CD4-positive, alpha-beta T cell (primary cell): ENCODE measurements at regions not wholly inside any gene's neighbourhood (a gene's known extent, or its start where the extent isn't known, plus 50 kb on each side); places are given as distances from the start of the nearest gene placed in this dataset.
"Not testable (repeated sequence)": the region's sequence is repeated elsewhere in the genome, so short reads cannot be mapped to it uniquely, and the experiment has no call there.

Experiments used
- ATAC-seq: fragments of 200-7000 bp; cut with Tn5 transposase; one replicate; pipeline ENCODE4 v1.10.0; 2022; ENCODE audit warnings: mild to moderate bottlenecking; ENCODE audit not compliant: poor library complexity
- CTCF ChIA-PET: fragments of 350-600 bp; sonication (Branson Sonifier 250); formaldehyde crosslinking; loops from one replicate; lab custom pipeline; 2021; ENCODE audit warnings: antibody characterized with exemption, inconsistent platforms; lab: Charles Lee
- POLR2A ChIA-PET: fragments of 350-600 bp; sonication (Branson Sonifier 250); formaldehyde crosslinking; loops from one replicate; lab custom pipeline; 2021; ENCODE audit warnings: antibody characterized with exemption, inconsistent platforms; lab: Charles Lee
- DNase-seq, 14 experiments: peaks; one replicate each; pipeline ENCODE4 v3.0.0-alpha.2; 2013 to 2020; ENCODE audit warnings: mixed read lengths in 2 of 14
- H3K27ac ChIP-seq, 2 donors: one replicate each; pipeline versions ENCODE4 v1.5.1 to v1.7.0; 2013; ENCODE audit warnings: low read length in 2 of 2, low read depth in 1 of 2, mild to moderate bottlenecking in 1 of 2
- H3K27me3 ChIP-seq, 2 experiments: 1 replicate in 1 of 2; 2 replicates in 1 of 2; pipeline versions ENCODE4 v1.6.1 to v1.7.0; 2013; ENCODE audit warnings: low read length in 2 of 2, control low read depth in 1 of 2, mild to moderate bottlenecking in 1 of 2, moderate library complexity in 1 of 2; ENCODE audit not compliant: insufficient read depth in 2 of 2, control insufficient read depth in 1 of 2
- H3K36me3 ChIP-seq: one replicate; pipeline ENCODE4 v1.6.1; 2013; ENCODE audit warnings: low read length, control low read depth; ENCODE audit not compliant: insufficient read depth
- H3K4me1 ChIP-seq: one replicate; pipeline ENCODE4 v1.6.1; 2013; ENCODE audit warnings: low read length, control low read depth; ENCODE audit not compliant: insufficient read depth
- H3K4me3 ChIP-seq: one replicate; pipeline ENCODE4 v1.5.1; 2013; ENCODE audit warnings: mild to moderate bottlenecking, low read length, moderate library complexity
- H3K9me3 ChIP-seq, 2 experiments: 1 replicate in 1 of 2; 2 replicates in 1 of 2; pipeline versions ENCODE4 v1.6.1 to v1.7.0; 2013; ENCODE audit warnings: low read length in 2 of 2, mild to moderate bottlenecking in 2 of 2, control low read depth in 1 of 2, moderate library complexity in 1 of 2; ENCODE audit not compliant: control insufficient read depth in 1 of 2, insufficient read depth in 1 of 2
- H3K27ac Mint-ChIP-seq: one replicate; pipeline ENCODE4 v1.8.0; 2020; ENCODE audit warnings: mixed read lengths
- H3K27me3 Mint-ChIP-seq: one replicate; pipeline ENCODE4 v1.8.0; 2021; ENCODE audit warnings: mixed read lengths
- H3K36me3 Mint-ChIP-seq: one replicate; pipeline ENCODE4 v1.8.0; 2021; ENCODE audit warnings: low read depth, mixed read lengths
- H3K4me1 Mint-ChIP-seq: one replicate; pipeline ENCODE4 v1.8.0; 2021; ENCODE audit warnings: low read depth, mixed read lengths
- H3K4me3 Mint-ChIP-seq: one replicate; pipeline ENCODE4 v1.8.0; 2020; ENCODE audit warnings: mild to moderate bottlenecking, mixed read lengths
- H3K9me3 Mint-ChIP-seq: one replicate; pipeline ENCODE4 v1.8.0; 2020; ENCODE audit warnings: mixed read lengths
- intact Hi-C, 2 experiments: fragments of 100-400 bp; cut with DNase I in 1 of 2; cut with micrococcal nuclease in 1 of 2; formaldehyde crosslinking; loops; one replicate each; pipeline versions ENCODE4 v1.15.1 to v1.9.0; 2023 to 2025; cut with DNase I, micrococcal nuclease
- TF ChIP-seq, protein P1 (sequence below): fragments of 200-600 bp; IDR thresholded peaks from one replicate; pipeline ENCODE4 v1.8.0; 2022; ENCODE audit warnings: antibody characterized with exemption, mild to moderate bottlenecking

DNA sequence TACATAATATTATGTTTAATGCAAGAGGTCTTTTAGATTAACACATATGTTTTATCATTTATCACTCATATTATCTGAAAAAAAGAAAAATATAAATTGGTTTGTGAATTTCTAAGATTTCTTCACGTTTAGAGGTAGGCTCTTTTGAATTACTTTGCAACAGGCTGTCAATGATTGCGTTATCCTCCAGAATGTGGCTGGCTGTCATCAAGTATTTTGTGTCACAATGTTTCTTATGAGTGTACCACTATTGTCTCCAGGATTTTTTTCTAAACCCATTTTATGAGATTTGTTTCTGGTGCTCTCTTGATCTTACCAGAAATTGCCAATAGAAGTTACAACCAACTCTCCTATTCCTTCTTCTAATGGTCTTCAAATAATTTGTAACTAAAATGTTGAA lies 307.9 kb downstream of the DMAC1 start:
- H3K27me3 Mint-ChIP-seq: peaks cover 3% of the 10 kb centered on the region
- H3K9me3 Mint-ChIP-seq: no peaks in the 10 kb centered on the region
- no peaks in the 10 kb centered on the region for H3K36me3 Mint-ChIP-seq
- no peaks in the 10 kb centered on the region for H3K4me1 Mint-ChIP-seq
- H3K4me3 Mint-ChIP-seq: no peak overlapping the region
- Histone ChIP-seq H3K4me3 (no peak overlapping the region), H3K27ac (no peak overlapping the region), H3K4me1 (no peaks in the 10 kb centered on the region), H3K36me3 (no peaks in the 10 kb centered on the region), H3K9me3 (no peaks in the 10 kb centered on the region), H3K27me3 (no peaks in the 10 kb centered on the region)
- DNase-seq: no peak
- CTCF ChIA-PET: no interaction called here
- no peak overlapping the region for H3K27ac Mint-ChIP-seq
- TF ChIP-seq, protein P1, sequence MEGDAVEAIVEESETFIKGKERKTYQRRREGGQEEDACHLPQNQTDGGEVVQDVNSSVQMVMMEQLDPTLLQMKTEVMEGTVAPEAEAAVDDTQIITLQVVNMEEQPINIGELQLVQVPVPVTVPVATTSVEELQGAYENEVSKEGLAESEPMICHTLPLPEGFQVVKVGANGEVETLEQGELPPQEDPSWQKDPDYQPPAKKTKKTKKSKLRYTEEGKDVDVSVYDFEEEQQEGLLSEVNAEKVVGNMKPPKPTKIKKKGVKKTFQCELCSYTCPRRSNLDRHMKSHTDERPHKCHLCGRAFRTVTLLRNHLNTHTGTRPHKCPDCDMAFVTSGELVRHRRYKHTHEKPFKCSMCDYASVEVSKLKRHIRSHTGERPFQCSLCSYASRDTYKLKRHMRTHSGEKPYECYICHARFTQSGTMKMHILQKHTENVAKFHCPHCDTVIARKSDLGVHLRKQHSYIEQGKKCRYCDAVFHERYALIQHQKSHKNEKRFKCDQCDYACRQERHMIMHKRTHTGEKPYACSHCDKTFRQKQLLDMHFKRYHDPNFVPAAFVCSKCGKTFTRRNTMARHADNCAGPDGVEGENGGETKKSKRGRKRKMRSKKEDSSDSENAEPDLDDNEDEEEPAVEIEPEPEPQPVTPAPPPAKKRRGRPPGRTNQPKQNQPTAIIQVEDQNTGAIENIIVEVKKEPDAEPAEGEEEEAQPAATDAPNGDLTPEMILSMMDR: no peak
- intact Hi-C loops: no loop called here
- ATAC-seq: no peak
- POLR2A ChIA-PET: no interaction called here

DNA sequence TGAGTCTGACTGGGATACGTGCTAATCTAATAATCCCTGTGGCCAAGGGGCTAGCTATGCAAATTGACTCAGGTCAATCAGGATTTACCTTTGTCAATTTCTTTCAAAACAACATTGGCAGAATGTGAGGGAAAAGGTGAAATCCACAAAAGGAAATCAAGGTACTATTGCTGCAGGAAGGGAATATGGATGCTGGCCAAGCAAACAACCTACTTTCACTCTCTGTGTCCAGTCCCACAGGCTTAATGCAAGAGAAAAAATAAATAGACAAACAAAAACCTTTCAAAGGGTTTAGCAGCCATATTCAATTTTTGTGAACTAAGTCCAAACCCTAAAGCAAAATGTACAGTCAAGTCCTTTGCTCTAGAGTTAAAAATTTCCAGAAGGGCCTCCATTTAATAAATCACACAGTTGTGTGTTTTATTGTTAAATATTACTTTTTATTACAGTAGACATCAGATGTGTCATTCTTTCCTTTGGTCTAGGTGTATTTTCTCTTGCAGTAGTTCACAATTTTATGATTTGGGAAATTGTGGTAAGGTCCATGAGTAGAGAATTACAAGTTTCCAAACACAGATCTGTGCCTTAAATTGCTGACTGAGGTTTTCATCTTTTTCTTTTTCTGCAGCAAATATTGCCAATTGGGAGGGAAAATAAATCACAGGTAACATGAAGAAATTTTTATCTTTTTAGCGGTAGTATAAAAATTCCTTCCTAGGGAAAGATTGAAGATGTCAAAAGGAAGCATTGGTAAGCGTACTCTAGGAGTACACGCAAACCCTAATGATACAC lies 309.1 kb downstream of the DMAC1 start:
- Histone ChIP-seq H3K27me3 (no peaks in the 10 kb centered on the region), H3K9me3 (no peaks in the 10 kb centered on the region), H3K36me3 (no peaks in the 10 kb centered on the region), H3K27ac (no peak overlapping the region), H3K4me3 (no peak overlapping the region), H3K4me1 (no peaks in the 10 kb centered on the region)
- no peaks in the 10 kb centered on the region for H3K36me3 Mint-ChIP-seq
- peaks cover 3% of the 10 kb centered on the region for H3K27me3 Mint-ChIP-seq
- DNase-seq: no peak
- CTCF ChIA-PET: no interaction called here
- no peak overlapping the region for H3K4me3 Mint-ChIP-seq
- H3K4me1 Mint-ChIP-seq: no peaks in the 10 kb centered on the region
- no peak overlapping the region for H3K27ac Mint-ChIP-seq
- no peak for ATAC-seq
- H3K9me3 Mint-ChIP-seq: no peaks in the 10 kb centered on the region
- intact Hi-C loops: no loop called here
- TF ChIP-seq, protein P1: no peak
- POLR2A ChIA-PET: no interaction called here

DNA sequence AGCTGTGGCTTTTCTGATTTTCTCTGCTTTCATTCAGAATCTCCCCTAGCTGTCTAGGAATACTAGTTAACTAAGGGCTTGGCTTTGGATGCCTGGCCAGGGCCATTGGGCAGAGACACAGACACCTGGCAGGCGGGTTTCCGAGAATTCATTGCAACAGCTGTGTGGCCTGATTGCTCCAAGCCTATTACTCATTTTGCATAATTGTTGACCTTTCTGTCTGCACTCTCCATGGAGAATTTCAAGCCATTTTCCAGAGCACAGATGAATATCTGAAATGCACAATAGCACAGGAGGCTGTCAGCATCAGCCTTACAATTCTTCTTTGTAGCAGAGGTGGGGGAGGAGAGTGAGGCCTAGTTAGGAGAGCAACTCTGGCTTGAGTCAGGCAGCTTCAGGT lies 310.5 kb downstream of the DMAC1 start:
- Histone ChIP-seq H3K4me1 (no peaks in the 10 kb centered on the region), H3K27me3 (no peaks in the 10 kb centered on the region), H3K9me3 (no peaks in the 10 kb centered on the region), H3K27ac (no peak overlapping the region), H3K4me3 (no peak overlapping the region), H3K36me3 (no peaks in the 10 kb centered on the region)
- no peaks in the 10 kb centered on the region for H3K36me3 Mint-ChIP-seq
- ChIA-PET CTCF (no interaction called here), POLR2A (no interaction called here)
- no peaks in the 10 kb centered on the region for H3K4me1 Mint-ChIP-seq
- H3K27ac Mint-ChIP-seq: no peak overlapping the region
- H3K4me3 Mint-ChIP-seq: no peak overlapping the region
- H3K9me3 Mint-ChIP-seq: no peaks in the 10 kb centered on the region
- intact Hi-C loops: no loop called here
- DNase-seq (no peak), ATAC-seq (no peak)
- TF ChIP-seq, protein P1: no peak
- peaks cover 3% of the 10 kb centered on the region for H3K27me3 Mint-ChIP-seq

DNA sequence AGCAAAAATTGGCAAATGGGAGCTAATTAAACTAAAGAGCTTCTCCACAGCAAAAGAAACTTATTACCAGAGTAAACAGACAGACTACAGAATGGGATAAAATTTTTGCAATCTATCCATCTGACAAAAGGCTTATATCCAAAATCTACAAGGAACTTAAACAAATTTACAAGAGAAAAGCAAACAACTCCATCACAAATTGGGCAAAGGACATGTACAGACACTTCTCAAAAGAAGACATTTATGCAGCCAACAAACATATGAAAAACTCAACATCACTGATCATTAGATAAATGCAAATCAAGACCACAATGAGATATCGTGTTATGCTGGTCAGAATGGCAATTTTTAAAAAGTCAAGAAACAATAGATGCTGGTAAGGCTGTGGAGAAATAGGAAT lies 315.6 kb downstream of the DMAC1 start:
- H3K27me3 ChIP-seq, H3K36me3 ChIP-seq, H3K4me3 Mint-ChIP-seq, H3K36me3 Mint-ChIP-seq, intact Hi-C loops, DNase-seq, H3K4me1 Mint-ChIP-seq, H3K27ac Mint-ChIP-seq, H3K4me3 ChIP-seq, H3K9me3 ChIP-seq, POLR2A ChIA-PET, ATAC-seq, H3K27ac ChIP-seq, H3K27me3 Mint-ChIP-seq, H3K9me3 Mint-ChIP-seq, CTCF ChIA-PET, H3K4me1 ChIP-seq: not testable (repeated sequence)
